ENCODE measurements at regions not wholly inside any gene's neighbourhood (a gene's known extent, or its start where the extent isn't known, plus 50 kb on each side); places are given as distances from the start of the nearest gene placed in this dataset.

GRCh38 chr13:99871249-99871898, 100.2 kb downstream of the ZIC5 start:
- H3K4me2 ChIP-seq (replicated peaks; ENCODE audit: extremely low read depth, low read length, poor library complexity, severe bottlenecking) = no peak overlapping the region
- H3K27ac Mint-ChIP-seq = no peak overlapping the region
- H3K9me3 Mint-ChIP-seq = no peaks in the 10 kb centered on the region
- no peaks in the 10 kb centered on the region for H3K79me2 ChIP-seq (ENCODE audit: insufficient read depth, low read length)
- H3K4me3 Mint-ChIP-seq = no peak overlapping the region
- H3K4me1 Mint-ChIP-seq = no peaks in the 10 kb centered on the region
- no peaks in the 10 kb centered on the region for H3K36me3 Mint-ChIP-seq
- no peak overlapping the region for H3K4me3 ChIP-seq (replicated peaks in 1 of 3; ENCODE audit: low read depth in 2 of 3, low read length in 3 of 3)
- H3K4me1 ChIP-seq (ENCODE audit: control insufficient read depth in 1 of 2, insufficient read depth in 2 of 2, low read length in 2 of 2) = no peaks in the 10 kb centered on the region
- no peak overlapping the region for H2AFZ ChIP-seq (ENCODE audit: insufficient read depth, low read depth, low read length, poor library complexity, severe bottlenecking)
- H3K9me3 ChIP-seq (replicated peaks in 1 of 2; ENCODE audit: control insufficient read depth in 1 of 2, insufficient read depth in 1 of 2, low read length in 2 of 2) = no peaks in the 10 kb centered on the region
- no peaks in the 10 kb centered on the region for H3K27me3 ChIP-seq (ENCODE audit: control insufficient read depth in 2 of 2, insufficient read depth in 2 of 2, low read length in 2 of 2)
- H3K27me3 Mint-ChIP-seq (ENCODE audit: low read depth in 3 of 3) = peaks cover 0 to 8% (median 1%) of the 10 kb centered on the region in 3 donors
- intact Hi-C loops (cut with micrococcal nuclease) = no loop called here
- H4K20me1 ChIP-seq (ENCODE audit: insufficient read depth, low read length) = no peaks in the 10 kb centered on the region
- 7% methylated on average over 3 of the region's 6 CpGs for WGBS (ENCODE audit: insufficient coverage)
- no peak for TF ChIP-seq CTCF (IDR thresholded peaks at IDR 0.05)
- no peaks in the 10 kb centered on the region for H3K36me3 ChIP-seq (replicated peaks in 1 of 2; ENCODE audit: control insufficient read depth in 1 of 2, insufficient read depth in 2 of 2, low read length in 2 of 2)
- H3K9ac ChIP-seq (ENCODE audit: insufficient read depth, low read length, poor library complexity, severe bottlenecking) = no peak overlapping the region
- no peak overlapping the region for H3K27ac ChIP-seq (ENCODE audit: low read depth in 1 of 2, low read length in 2 of 2)
- DNase-seq = no peak

- no peak overlapping the region for H3K4me2 ChIP-seq (replicated peaks; ENCODE audit: extremely low read depth, low read length, poor library complexity, severe bottlenecking)
- peaks cover 0 to 8% (median 4%) of the 10 kb centered on the region in 3 donors for H3K27me3 Mint-ChIP-seq (ENCODE audit: low read depth in 3 of 3)
- H4K20me1 ChIP-seq (ENCODE audit: insufficient read depth, low read length) = no peaks in the 10 kb centered on the region
- no peaks in the 10 kb centered on the region for H3K4me1 ChIP-seq (ENCODE audit: control insufficient read depth in 1 of 2, insufficient read depth in 2 of 2, low read length in 2 of 2)
- no peaks in the 10 kb centered on the region for H3K4me1 Mint-ChIP-seq
- no peak overlapping the region for H3K4me3 Mint-ChIP-seq
- WGBS (ENCODE audit: insufficient coverage) = no CpG with 5 or more reads among the region's 6 CpGs
- H3K9me3 Mint-ChIP-seq = no peaks in the 10 kb centered on the region
- no peak overlapping the region for H3K27ac ChIP-seq (ENCODE audit: low read depth in 1 of 2, low read length in 2 of 2)
- H3K79me2 ChIP-seq (ENCODE audit: insufficient read depth, low read length) = no peaks in the 10 kb centered on the region
- DNase-seq = no peak
- H3K36me3 Mint-ChIP-seq = no peaks in the 10 kb centered on the region
- H3K27ac Mint-ChIP-seq = no peak overlapping the region
- no peaks in the 10 kb centered on the region for H3K27me3 ChIP-seq (ENCODE audit: control insufficient read depth in 2 of 2, insufficient read depth in 2 of 2, low read length in 2 of 2)
- H3K9me3 ChIP-seq (replicated peaks in 1 of 2; ENCODE audit: control insufficient read depth in 1 of 2, insufficient read depth in 1 of 2, low read length in 2 of 2) = no peaks in the 10 kb centered on the region
- no peak overlapping the region for H3K4me3 ChIP-seq (replicated peaks in 1 of 3; ENCODE audit: low read depth in 2 of 3, low read length in 3 of 3)
- no peak overlapping the region for H2AFZ ChIP-seq (ENCODE audit: insufficient read depth, low read depth, low read length, poor library complexity, severe bottlenecking)
- no peaks in the 10 kb centered on the region for H3K36me3 ChIP-seq (replicated peaks in 1 of 2; ENCODE audit: control insufficient read depth in 1 of 2, insufficient read depth in 2 of 2, low read length in 2 of 2)
- no peak for TF ChIP-seq CTCF (IDR thresholded peaks at IDR 0.05)
- intact Hi-C loops (cut with micrococcal nuclease) = no loop called here
- no peak overlapping the region for H3K9ac ChIP-seq (ENCODE audit: insufficient read depth, low read length, poor library complexity, severe bottlenecking)
Observed at GRCh38 chr13:99870541-99870940, 101.0 kb downstream of the ZIC5 start.
